NOMO-1 treated with dmso at 0.1 percent for 144 hours (cell line): ENCODE measurements at regions not wholly inside any gene's neighbourhood (a gene's known extent, or its start where the extent isn't known, plus 50 kb on each side); places are given as distances from the start of the nearest gene placed in this dataset.

Experiments used
- DNase-seq: peaks from one replicate; lab custom pipeline; 2025; ENCODE audit not compliant: unreplicated experiment; lab: John Stamatoyannopoulos, UW

- DNase-seq: no peak
Observed at GRCh38 chr4:182019148-182019652, 224.0 kb upstream of the TENM3 start.

DNA sequence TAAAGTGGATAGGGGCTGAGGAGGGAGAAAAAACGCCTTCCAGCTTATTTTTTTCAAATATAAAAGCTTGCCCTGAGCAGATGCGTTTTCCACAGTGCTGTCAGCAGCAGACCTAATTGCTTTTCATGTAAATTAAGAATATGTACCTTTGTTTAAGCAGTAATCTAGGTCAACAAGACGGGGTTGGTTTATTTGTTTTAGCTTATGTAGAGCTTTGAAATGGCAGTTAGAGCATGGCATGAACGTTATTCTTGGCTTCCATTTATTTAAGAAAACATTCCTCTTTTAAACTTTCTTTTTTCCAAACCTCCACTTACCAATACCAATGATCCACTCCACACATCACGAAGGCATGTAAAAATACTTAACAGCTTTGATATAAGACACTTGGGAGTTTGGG lies 220.3 kb upstream of the TENM3 start:
- DNase-seq: no peak

GRCh38 chr4:182023469-182023868 lies 219.7 kb upstream of the TENM3 start:
- DNase-seq: no peak

GRCh38 chr4:182042945-182043344 lies 200.3 kb upstream of the TENM3 start:
- DNase-seq: no peak

GRCh38 chr4:182048871-182049270 lies 194.3 kb upstream of the TENM3 start:
- DNase-seq: no peak

- no peak for DNase-seq
Observed at GRCh38 chr4:182056866-182057265, 186.3 kb upstream of the TENM3 start.

DNA sequence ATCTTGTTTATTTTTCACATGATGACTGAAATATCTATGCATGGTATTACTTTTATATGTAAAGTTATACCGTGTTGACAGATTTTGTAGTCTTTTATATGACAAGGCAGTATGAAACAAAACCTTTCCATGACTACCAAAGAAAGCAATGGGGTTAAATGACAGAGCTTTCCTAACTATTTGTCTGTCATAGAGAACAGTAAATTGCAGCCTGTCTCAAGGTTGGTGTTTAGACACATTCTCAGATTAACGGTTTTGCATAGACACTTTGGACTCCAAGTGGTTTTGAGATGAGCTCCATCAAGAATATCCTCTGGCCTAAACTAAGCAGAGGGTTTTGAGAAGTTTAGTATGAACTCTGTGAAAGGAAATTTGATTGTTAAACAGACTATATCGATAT lies 180.7 kb upstream of the TENM3 start:
- no peak for DNase-seq

GRCh38 chr4:182062936-182063335 lies 180.3 kb upstream of the TENM3 start:
- no peak for DNase-seq

GRCh38 chr4:182063651-182064050 lies 179.6 kb upstream of the TENM3 start:
- DNase-seq: no peak

GRCh38 chr4:182065255-182065654 lies 177.9 kb upstream of the TENM3 start:
- DNase-seq: no peak

GRCh38 chr4:182066037-182066436 lies 177.2 kb upstream of the TENM3 start:
- DNase-seq: no peak

GRCh38 chr4:182067828-182068227 lies 175.4 kb upstream of the TENM3 start:
- no peak for DNase-seq

GRCh38 chr4:182068920-182069319 lies 174.3 kb upstream of the TENM3 start:
- no peak for DNase-seq

DNA sequence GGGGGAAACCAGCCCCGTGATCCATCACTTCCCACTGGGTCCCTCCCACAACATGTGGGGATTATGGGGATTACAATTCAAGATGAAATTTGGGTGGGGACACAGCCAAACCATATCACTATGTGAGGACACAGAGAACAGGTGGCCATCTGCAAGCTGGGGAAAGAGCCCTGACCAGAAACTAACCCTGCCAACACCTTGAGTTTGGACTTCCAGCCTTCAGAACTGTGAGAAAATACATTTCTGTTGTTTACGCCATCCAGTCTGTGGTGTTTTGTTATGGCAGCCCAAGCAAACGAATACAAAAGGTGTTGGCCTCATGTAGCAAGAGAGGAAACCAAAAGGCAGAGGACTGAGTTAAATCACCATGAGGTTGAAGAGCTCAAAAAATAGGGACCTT lies 169.9 kb upstream of the TENM3 start:
- no peak for DNase-seq

- no peak for DNase-seq
Observed at GRCh38 chr4:182074139-182074538, 169.1 kb upstream of the TENM3 start.

- no peak for DNase-seq
Observed at GRCh38 chr4:182074810-182075209, 168.4 kb upstream of the TENM3 start.

DNA sequence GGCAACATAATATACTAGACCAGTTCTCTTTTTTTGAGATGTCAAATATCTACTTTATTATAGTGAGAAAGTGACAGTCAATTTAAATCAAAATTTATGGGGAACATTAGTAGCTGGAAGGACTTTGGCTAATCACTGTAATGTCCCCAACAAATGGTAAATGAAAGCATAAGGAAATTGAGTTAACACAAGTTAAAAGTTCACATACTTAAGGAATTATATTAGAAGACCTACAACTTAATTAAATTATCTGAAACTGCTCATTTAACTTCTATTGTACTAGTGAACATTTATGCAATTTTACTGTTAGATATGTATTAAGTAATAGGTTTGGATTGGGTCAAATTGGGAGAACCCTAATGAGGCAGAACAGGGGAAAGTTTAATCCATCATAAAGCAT lies 160.3 kb upstream of the TENM3 start:
- no peak for DNase-seq

DNA sequence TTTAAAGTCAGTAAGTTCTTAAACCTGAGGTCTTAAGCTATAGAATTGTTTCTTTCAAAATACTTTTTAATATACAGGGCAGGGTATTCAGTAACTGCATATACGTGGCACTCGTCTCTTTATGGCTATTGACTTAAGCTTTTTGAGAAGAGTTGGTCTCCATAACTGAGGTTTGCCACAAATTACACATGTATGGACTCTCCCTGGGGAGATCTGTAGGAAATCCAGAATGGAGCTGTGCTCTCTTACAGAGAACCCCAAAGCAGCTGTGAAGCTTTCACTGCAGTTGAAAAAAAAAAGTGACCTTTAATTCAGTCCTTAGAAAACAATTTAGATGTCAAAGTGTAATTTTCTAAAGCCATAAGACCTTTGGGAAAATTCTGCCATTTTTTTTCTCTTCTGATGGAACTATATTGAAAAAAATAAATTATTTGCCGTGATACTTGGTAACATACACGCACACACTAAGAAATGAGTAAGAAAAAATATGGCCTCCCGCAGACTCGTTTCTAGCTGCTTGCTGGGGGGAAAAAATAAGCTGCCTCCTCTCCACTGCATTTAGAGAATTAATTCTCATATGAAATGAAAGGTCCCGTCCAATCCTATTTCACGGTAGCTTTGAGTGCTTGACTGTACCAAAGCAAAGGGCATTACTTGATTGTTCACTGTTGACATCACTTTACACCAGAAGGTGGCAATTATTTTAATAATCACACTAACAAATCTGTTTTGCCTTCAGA lies 159.4 kb upstream of the TENM3 start:
- DNase-seq: no peak

DNA sequence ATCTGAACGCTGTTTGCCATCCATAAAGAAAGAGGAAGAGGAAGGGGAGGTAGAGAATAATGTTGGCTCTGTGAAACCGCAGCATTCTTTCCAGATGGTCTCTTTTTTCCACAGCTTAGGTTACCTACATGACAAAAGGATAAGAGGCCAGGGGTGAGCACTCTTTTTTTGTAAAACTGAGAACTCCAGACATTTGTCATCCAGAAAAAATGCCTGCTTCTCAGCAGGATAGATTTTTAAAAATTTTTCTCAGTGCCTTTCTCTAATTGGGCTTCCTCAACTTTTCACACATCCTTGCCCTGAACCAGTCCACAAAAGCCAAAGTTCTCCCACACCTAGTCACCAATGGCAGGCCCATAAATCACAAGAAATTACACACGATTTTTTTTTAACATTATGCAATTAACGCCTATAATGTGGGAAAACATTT lies 158.1 kb upstream of the TENM3 start:
- DNase-seq: no peak

DNA sequence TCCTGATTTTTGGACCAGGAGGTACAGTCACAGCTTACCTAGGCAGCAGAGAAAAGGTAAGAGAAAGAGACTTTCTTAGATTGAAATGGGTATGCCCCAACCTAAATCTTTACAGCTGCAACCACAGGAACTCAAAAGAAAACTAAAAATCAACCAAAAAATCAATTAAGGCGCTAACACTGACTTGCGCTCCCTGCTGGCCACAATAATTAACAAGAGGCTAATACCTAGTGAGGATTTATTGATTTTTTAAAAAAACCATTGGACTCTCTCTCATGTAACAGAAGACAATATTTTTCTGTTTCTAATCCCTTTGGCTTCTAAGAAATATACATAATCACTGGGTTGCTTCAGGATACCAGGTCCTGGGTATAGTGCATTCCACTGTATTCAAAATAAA lies 153.9 kb upstream of the TENM3 start:
- no peak for DNase-seq

DNA sequence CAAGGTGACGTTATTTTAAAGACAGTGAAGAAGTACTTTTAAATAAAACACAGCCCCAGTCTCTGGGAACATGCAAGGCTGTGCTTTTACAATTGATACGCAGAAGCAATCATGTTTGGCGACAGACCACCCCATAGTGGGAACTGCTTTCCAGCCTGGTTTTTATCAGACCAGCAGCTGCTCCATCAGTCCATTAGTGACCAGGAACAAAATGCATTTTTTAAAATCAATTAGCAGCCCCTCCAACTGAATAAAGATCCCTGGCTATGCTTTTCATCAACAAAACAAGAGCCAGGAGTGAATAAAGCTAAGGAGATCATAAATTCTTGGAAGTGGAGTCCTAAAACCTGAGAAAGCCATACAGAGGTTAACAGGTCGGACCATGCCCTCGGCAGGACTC lies 153.0 kb upstream of the TENM3 start:
- DNase-seq: no peak

GRCh38 chr4:182091128-182091527 lies 152.1 kb upstream of the TENM3 start:
- DNase-seq: no peak

- no peak for DNase-seq
Observed at GRCh38 chr4:182093431-182093831, 149.8 kb upstream of the TENM3 start.
